CD4-positive, alpha-beta T cell treated with Interleukin-12 subunit alpha and Interleukin-12 subunit beta, for 1 hour (primary cell): ENCODE measurements at regions not wholly inside any gene's neighbourhood (a gene's known extent, or its start where the extent isn't known, plus 50 kb on each side); places are given as distances from the start of the nearest gene placed in this dataset.
"Not testable (repeated sequence)": the region's sequence is repeated elsewhere in the genome, so short reads cannot be mapped to it uniquely, and the experiment has no call there.

Experiments
- DNase-seq: peaks from one replicate; pipeline ENCODE4 v3.0.0-alpha.2; 2020

DNA sequence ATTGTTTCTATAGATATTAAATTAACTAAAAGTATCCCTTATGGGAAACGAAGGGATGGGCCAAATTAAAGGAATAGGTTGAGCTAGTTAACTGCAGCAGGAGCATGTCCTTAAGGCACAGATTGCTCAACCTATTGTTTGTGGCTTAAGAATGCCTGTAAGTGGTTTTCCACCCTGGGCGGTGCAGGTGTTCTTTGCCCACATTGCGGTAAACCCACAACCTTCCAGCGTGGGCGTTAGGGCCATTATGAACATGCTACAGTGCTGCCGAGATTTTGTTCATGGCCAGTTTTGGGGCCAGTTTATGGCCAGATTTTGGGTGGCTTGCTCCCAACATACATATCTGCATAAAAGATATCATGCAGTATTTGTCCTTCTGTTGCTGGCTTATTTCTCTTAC lies 1196.8 kb downstream of the NCAM2 start:
- DNase-seq = not testable (repeated sequence)

DNA sequence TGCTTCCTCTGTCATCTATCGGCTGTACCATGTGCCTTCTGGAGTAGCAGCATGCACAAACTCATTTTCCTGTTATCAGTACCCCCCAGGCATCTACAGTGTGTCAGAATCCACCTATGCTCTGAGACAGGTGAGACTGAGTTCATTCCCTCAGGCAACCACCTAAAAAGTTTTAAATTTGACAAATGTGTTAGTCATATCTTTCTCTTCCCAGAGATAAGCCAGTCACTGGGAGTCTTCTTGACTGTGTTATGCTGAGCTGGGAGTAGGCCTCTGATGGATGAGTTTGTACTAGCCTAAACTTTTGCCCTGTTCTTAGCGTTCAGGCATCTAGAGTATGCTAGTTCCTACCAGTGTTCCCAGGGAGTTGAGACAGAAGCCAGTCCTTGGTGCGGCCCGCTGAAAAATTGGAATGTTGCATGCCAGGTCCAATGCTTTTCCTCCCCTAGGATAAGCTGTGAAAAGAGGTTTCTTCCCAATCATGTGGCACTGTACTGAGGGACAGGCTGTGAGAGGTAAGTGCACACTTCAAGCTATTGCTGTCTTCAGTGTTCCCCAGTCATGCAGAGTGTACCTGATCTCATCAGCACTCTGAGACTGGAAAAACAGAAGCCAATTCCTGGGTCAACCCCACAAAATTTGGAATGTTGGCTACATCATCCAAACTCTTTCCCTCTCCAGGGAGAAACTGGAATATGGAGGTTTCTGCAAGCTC lies 1202.3 kb downstream of the NCAM2 start:
- DNase-seq = no peak

DNA sequence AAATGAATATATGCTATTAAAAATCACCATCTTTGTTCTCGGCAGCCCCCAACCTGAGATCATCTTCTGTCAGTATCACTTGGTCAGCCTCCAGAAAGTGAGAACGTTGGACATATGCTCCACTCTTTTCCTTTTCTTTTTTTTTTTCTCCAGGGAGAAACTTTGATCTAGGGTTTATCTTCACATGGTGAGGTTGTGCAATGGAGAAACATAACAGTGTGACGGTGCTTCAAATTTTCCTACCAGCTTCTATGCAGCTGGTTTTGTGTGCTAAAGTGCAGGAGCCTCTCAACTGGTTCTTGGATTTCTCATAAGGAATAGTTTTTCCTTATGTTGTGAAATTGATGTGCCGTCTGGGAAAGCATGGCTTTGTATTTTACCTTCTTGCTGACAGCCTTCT lies 1202.9 kb downstream of the NCAM2 start:
- DNase-seq = no peak

DNA sequence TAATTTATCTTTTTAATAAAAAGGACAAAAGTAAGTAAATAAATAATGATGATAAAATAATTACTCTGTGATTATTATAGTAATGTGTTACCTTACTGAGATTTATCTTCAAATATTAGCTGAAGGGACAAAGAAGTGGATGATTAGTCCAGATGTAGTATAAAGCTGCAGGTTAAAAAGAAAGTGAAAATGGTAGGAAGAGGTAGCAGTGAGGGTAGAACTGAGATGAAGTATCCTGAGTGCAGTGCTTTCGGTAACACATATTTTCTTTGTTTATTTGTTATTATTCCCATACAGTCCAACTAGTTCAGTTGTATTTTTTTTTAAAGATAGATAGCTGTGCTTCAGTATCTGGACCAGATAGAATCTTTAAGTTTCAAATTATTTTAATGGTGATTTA lies 1203.5 kb downstream of the NCAM2 start:
- no peak for DNase-seq

DNA sequence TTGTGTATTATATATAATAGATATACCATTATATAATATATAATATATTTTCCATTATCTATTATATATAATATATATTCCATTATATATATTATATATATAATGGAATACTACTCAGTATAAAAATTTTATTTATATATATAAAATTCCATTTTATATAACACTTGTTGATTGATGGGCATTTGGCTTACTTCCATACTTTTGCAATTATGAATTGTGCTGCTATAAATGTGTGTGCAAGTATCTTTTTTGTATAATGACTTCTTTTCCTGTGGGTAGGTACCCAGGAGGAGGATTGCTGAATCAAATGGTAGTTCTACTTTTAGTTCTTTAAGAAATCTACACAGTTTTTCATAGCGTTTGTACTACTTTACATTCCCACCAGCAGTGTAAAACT lies 1211.1 kb downstream of the NCAM2 start:
- no peak for DNase-seq

DNA sequence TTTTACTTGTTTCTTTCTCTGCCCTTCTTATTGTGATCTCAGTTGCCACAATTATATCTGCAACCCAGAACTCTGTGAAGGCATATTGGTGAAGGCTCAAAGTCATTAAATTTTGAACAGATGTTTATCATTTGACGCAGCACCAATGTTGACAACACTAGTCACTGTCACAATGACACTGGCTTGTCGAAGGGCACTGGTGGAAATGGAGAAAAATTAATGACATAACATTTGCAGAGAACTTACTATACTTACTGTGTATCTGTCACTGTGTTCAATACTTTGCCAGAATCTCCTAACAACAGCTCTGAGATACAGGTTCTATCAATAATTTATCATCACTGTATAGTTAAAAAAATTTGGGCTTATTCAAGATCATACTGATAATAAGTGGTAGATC lies 1213.7 kb downstream of the NCAM2 start:
- no peak for DNase-seq

DNA sequence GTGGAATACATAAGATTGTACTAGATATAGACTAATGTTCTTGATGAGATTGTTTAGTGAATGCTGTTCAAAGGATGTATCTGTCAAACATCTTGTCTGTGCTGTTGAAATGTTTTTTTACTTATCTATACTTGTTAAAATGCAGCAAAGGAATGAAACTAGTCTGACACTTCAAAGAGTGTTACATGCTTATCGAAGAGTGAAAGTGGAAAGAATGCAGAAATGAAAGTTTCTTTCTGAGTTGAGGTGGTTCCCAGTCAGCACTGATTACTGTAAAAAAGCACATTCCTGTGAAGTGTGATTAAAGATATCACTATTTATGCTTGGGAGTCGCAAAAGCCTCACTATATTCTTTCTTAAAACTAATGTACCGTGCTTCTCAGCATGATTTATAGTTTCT lies 1225.2 kb downstream of the NCAM2 start:
- DNase-seq = no peak

DNA sequence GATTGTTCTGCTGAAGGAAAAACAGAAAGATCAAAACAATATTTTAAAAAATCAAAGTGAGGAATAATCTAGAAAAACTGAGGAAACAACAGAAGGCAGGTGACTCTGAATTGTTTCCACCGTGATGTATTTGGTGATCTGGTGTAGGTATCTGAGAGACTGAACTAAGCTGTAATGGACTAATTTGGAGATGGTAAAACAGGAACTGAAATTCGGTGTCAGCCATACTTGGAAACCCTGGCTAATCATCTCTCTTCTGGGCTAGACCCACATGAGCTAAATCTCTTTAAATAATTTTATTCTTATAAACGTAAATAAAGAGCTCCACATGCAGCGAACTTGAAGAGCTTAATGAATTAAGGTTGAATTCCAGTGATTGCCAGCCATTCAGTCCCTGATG lies 1226.1 kb downstream of the NCAM2 start:
- no peak for DNase-seq

DNA sequence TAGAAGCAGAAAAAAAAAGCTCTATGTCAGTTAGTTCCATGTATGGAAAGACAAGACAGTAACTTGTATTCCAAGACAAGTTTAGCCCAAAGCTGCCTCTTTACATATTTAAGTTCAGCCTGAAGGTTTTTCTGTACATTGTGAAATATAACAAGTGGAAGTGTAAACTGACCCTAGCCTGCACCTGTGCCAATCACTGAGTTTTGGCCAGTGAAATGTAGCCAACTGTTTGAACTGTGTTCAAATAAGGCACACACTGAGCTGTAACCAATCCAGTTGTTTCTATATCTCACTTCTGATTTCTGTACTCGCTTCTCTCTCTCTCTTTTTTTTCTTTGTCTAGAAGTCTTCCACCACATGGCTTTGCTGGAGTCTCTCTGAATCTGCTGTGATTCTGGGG lies 1227.1 kb downstream of the NCAM2 start:
- DNase-seq = no peak

DNA sequence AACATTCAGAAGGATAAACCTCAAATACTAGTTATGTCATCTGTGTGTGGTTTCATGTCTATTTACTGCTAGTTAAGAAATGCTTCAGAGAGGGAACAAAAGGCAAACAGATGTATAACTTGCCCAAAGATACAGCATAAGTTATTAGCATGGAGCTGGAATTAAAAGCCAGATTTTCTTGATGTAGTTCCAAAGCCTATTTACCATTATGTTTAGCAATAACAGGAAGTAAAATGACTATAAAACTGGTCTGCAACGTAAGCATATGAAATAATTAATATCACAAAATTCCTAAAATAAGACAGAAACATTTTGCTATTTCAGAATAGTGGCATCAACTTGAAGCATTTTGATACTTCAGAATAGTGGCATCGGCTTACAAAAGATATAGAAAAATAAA lies 1232.8 kb downstream of the NCAM2 start:
- DNase-seq = no peak

DNA sequence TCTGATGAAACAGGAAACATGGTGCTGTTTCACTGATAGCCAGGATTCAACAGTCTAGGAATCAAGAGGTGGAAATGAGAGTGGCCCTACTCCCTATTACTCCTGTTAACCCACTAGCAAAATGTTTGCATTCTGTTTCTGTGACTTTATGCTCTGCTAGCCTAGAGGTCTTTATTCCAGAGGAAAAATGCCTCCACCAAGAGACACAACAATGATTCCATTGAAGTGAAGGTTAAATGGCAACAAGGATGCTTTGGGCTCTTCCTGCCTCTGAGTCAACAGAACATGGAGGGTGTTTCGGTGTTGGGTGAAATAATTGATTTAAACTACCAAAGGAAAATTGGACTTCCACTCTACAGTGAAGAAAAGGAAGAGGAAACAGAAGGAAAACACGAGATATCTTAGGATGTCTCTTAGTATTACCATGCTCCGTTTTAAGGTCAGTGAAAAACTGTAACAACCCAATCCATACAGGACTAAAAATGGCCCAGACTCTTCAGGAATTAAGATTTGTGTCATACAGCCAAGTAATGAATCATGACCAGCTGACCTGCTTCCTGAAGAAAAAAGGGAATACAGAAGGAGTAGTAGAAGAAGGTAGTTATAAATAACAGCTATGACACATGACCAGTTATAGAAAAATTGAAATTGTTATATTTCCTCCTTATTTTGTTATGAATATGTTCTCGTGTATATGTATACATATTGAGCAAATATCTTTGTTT lies 1237.8 kb downstream of the NCAM2 start:
- DNase-seq = no peak

DNA sequence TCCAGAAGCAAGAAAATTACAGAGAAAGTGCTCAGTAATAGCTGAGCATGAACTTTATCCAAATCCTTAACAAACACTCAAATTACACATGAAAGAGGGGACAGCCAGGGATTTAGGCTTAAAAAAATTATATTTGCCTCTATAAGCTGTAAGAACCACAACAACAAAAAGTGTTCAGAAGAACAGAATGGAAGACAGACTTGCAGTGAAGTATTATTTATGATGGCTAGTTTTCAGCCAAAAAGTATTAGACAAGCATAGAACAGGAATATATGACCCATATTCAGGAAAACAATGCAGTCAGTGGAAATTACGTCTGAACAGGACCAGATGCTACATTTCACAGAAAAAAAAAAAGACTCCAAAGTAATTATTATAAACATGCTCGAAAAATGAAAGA lies 1246.3 kb downstream of the NCAM2 start:
- DNase-seq = no peak

DNA sequence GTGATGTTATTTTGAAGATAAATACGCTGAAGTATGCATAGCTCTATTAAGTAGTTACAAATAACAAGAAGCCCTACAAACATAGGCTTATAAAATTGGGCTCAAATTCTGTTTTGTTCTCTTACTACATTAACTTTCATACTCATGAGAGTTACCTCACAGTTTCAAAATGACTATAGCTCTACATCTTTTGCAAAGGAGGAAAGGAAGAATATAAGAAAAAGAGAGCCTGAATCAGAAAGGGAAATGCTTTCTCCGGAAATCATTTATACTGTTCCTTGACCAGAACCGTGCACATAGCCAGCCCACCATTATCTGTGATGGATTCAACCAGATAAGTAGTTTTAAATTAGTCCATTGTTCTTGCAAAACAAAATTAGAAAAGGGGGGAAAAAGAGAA lies 1252.1 kb downstream of the NCAM2 start:
- DNase-seq = no peak

DNA sequence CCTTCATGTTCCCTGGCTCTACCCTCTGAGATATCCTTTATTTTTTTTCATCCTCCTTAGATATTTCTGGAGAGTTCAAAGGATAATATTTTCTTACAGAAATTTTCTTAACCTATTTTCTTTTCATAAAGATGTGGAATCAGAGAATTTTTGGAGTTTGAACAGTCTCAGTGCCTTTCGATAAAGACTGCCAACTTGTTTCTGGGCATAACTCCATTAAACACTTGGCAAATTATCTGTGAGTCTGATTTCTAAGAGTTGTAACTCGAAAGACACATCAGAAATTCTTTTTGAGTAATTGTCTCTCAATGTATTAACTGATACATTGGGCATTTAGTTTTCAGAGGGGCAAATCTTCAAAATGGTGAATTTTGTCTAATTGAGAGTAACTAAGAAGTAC lies 1255.6 kb downstream of the NCAM2 start:
- no peak for DNase-seq

DNA sequence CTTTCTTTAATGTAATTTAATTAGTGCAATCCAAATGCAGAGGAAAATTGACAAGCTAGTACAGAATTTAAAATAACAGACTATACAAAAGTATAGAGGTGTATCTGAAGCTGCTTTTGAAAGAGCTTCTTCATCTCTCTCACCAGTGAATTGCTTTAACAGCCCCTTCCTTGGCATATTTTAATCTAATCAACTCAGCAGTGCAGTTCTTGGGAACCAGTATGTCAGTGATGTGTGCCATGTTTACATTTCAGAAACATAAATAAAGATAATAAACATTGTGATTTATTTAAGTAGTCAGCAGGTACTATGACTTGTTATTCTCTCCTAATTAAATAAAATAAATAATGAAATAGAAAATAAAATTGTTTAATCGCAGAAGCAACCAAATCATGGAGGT lies 1260.6 kb downstream of the NCAM2 start:
- DNase-seq = no peak

DNA sequence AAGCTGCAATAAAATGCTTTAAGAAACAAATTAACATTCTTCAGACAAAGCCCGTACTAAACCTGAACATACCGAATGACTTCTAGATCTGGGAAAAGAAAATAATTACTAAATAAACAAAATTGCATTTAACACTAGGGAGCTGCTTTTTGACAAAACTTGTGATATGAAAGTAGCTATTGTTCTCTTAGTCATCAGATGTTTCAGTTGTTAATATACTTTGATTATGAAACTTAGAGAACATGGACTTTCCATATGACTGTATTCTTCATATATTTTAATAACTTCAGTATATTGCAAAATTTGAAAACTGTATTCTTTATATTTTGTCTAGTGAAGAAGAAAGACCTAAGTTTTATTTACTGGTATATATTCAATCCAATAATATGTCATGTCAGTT lies 1262.1 kb downstream of the NCAM2 start:
- DNase-seq = no peak

DNA sequence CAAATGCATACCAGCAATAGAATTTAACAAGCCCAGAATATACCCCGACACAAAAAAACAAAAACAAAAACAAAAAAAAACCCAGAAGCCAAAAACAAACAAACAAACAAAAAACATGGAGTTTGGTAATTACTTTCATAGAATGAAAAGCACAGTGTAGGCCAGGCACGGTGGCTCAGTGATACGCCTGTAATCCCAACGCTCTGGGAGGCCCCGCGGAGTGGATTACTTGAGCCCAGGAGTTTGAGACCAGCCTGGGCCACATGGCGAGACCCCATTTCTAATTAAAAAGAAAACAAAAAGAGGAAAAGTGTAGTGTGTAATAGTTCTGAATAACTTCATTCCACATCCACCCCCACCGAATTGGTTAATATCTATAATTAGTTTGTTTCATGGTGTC lies 1265.7 kb downstream of the NCAM2 start:
- no peak for DNase-seq

DNA sequence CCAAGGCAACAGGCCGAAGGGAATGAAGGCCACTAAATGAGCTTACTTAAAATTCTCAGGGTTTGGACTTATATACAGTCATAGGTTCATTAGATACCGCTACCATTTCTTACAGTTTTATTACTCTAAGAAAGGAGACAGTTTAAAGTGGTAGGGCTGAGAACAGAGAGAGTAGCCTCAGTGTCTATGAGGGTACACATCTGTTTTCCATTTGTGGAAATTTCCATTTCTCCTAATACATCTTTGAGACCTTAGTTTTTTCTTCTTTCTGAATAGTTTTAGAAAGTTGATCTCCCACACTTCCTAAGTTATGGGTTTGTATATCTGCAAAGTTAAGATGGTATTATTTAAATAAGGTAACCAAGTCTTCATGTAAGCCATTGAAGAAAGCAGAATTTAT lies 1279.1 kb downstream of the NCAM2 start:
- no peak for DNase-seq

DNA sequence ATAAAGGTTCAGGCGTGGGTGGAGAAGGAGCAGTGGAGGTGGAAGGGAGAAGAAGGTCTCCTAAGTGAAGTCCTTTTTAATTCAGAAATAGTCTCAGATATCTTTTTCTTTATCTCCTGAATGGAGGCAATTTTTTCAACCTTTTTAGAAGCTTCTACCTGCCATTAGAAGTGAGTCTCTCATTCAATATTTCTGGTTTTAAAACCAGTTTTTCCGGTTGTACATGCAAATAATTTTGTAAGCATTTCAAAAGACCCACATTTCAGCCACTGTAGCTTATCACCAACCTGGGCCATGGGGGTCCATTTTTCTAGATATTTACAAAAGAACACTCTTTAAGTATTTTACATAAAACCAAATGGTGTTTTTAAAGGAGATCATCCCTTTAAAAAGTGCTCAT lies 1280.2 kb downstream of the NCAM2 start:
- no peak for DNase-seq

DNA sequence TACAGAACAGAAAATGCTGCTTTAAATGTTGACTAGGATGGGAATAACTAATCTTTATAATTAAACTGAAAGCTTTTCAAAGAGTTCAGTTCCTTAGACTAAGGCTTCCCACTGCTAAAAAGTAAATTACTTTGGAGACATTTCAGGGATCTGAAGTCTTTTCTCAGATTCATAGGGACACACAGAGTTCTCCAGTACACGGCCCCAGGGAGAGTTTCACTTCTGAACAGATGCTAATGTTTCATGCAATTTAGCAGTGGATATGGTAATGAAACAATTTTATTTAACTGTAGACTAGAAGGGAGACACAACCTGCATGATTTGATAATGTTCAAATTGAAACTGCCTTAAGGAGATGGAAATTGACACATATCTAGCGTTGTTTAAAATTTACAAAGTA lies 1282.6 kb downstream of the NCAM2 start:
- no peak for DNase-seq

DNA sequence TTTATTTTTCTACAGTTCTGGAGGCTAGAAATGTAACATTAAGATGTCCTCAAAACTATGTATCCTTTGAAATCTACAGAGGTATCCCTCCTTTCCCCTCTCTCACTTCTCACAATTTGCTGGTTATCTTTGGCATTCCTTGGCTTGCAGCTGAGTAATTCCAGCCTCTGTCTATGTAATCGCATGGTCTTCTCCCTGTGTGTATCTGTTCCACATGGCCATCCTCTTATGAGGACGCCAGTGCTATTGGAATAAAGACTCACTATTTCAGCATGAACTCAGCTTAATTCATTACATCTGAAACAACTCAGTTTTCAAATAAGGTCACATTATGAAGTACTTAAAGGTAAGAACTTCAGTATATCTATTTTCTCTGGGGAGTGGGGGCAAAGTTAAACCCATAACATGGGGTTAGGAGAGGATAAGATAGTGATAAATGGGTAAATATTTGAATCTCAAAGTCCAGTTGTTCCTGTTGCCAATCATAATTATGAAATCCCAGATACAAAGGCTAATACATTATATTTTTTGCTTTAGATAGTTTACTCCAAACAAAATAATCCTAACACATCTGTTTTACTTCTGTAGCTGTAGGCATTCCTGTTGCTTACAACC lies 1290.8 kb downstream of the NCAM2 start:
- DNase-seq = no peak

DNA sequence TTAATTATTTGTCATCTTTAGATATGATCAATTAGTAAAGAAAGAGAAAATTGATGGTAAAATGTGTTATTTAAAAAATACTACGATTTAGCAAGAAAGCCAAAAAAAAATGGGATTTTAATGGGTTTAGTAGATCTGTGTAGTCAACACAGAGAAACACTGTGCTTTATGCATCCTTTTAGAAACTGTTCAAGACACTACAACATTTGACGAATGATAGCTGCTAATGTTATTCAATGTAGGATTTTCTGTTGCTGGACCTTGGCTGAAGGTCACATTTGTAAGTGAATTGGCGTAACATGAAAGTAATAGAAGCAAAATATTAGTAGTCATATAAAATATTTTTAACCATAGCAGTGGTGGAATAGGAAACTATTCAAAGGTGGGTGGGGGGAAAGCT lies 1293.9 kb downstream of the NCAM2 start:
- DNase-seq = no peak

DNA sequence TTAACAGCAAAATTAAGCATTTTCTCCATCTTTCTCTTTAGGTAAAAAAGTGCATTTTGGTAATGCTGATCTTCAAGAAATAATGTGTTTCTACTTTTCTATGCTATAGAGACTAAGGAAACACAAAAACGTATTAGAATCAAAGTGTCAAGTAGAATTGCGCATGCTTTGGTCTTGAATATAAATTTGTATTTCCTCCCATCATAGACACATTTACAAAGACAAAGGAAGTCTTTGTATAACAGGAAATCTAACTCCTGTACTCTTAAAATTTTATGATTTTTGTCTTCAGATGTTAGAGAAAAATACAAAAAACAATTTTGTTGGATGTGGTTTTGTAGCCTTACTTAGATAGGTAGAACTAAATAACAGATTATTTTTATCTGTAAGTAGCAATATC lies 1299.4 kb downstream of the NCAM2 start:
- no peak for DNase-seq

DNA sequence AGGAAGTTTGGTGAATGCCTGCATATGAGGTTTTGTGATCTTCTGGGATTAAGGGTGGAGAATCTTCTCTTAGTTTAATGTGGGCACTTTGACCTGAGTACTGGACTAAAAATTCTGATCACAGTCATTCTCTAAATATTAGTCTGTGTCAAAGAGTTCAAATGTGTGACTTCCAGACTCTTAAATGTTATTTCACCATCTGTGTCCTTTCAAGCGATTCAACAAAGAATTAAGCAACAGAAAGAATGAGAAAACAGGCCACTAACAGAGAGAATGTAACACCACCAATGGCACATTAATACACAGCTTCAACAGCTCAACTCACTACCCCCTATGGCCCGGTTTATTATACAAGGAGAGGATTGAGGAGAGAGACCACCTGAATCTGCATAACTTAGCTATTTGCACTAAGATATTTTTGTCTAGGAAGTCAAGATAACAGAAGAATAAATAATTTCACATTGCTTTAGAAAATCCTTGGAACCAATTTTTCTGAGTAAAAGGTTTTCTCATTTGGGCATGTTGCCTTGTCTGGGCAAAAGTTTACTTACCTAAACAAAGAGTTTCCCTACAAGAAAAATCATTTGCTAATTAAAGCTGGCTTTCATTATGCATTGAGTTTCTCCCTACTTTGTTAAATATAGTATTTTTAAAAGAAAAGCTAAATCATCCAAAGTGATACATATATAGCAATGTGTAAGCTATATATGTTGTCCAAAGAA lies 1313.7 kb downstream of the NCAM2 start:
- no peak for DNase-seq
